ENCODE measurements at regions not wholly inside any gene's neighbourhood (a gene's known extent, or its start where the extent isn't known, plus 50 kb on each side); places are given as distances from the start of the nearest gene placed in this dataset.

- in situ Hi-C loops (cut with HindIII; ENCODE audit: extremely low pct_ligation_motif_present, low pct_unique_long_range_greater_than_20kb) (no loop called here), intact Hi-C loops (cut with micrococcal nuclease; ENCODE audit: unreplicated experiment) (no loop called here)
- ATAC-seq (no peak), DNase-seq (ENCODE audit: low spot score) (no peak), FAIRE-seq (no peak)
- Histone ChIP-seq H3K4me3 (replicated peaks in 1 of 3; ENCODE audit: insufficient read depth in 1 of 3, low read depth in 2 of 3, low read length in 3 of 3) (no peak overlapping the region), H3K27ac (ENCODE audit: extremely low read length, insufficient read depth, low read length) (no peak overlapping the region), H3K36me3 (replicated peaks in 1 of 2; ENCODE audit: control insufficient read depth in 1 of 2, insufficient read depth in 2 of 2, low read length in 2 of 2) (no peaks in the 10 kb centered on the region), H4K20me1 (ENCODE audit: insufficient read depth, low read length) (no peaks in the 10 kb centered on the region), H3K4me1 (ENCODE audit: insufficient read depth, low read length) (peaks cover 8% of the 10 kb centered on the region; the same call in 1 of the 2 replicates), H3K9me3 (ENCODE audit: low read length) (no peaks in the 10 kb centered on the region), H3K9ac (ENCODE audit: insufficient read depth, low read depth, low read length) (no peak overlapping the region), H2AFZ (ENCODE audit: low read length) (no peak overlapping the region), H3K79me2 (ENCODE audit: insufficient read depth, low read length) (no peaks in the 10 kb centered on the region), H3K4me2 (ENCODE audit: low read depth, low read length) (no peak overlapping the region), H3K27me3 (ENCODE audit: control insufficient read depth in 1 of 2, insufficient read depth in 2 of 2, low read length in 2 of 2) (no peaks in the 10 kb centered on the region)
- TF ChIP-seq ZNF460 (CRISPR knock-in tag; IDR thresholded peaks at IDR 0.05; ENCODE audit: borderline replicate concordance) (no peak), NAIF1 (CRISPR knock-in tag; IDR thresholded peaks at IDR 0.05; ENCODE audit: borderline replicate concordance) (no peak), ZNF264 (CRISPR knock-in tag; IDR thresholded peaks at IDR 0.05) (no peak), PRDM10 (CRISPR knock-in tag; IDR thresholded peaks at IDR 0.05; ENCODE audit: low read depth) (no peak), TRIM22 (IDR thresholded peaks at IDR 0.05) (no peak), ZNF335 (CRISPR knock-in tag; IDR thresholded peaks at IDR 0.05) (no peak), BORCS8-MEF2B (CRISPR knock-in tag; IDR thresholded peaks at IDR 0.05) (no peak), PHF5A (CRISPR knock-in tag; IDR thresholded peaks at IDR 0.05; ENCODE audit: low read depth, unreplicated experiment) (no peak), ZNF891 (CRISPR knock-in tag; IDR thresholded peaks at IDR 0.05) (no peak), TEAD3 (CRISPR knock-in tag; optimal IDR thresholded peaks at IDR 0.05; ENCODE audit: borderline replicate concordance) (no peak), PCBP1 (IDR thresholded peaks at IDR 0.05; ENCODE audit: borderline replicate concordance, low read depth, low read length) (no peak), KDM5A (IDR thresholded peaks at IDR 0.05; ENCODE audit: borderline replicate concordance, low read length) (no peak), ZKSCAN1 (IDR thresholded peaks at IDR 0.05; ENCODE audit: low read length) (no peak)
- ChIA-PET CTCF (ENCODE audit: low intra/inter-chr PET ratio, low total read pairs) (no interaction called here), POLR2A (no interaction called here)
- no TSS peak for BruUV-seq (replicated peaks)
- WGBS (ENCODE audit: low lambda C conversion rate): 48% methylated on average over 2 of the region's 2 CpGs
These were observed 385.6 kb downstream of the GRIN2B start for GRCh38 chr12:13595536-13596443.

Measured in HepG2 (cell line).